Transverse colon (tissue), 4 donors: ENCODE measurements at regions not wholly inside any gene's neighbourhood (a gene's known extent, or its start where the extent isn't known, plus 50 kb on each side); places are given as distances from the start of the nearest gene placed in this dataset.

Experiments
- DNase-seq: peaks from one replicate; pipeline ENCODE4 v3.0.0-alpha.2; 2019
- H3K27ac ChIP-seq, 4 donors: fragments of 200-600 bp; sonication (generic); 2 replicates each; pipeline ENCODE4 v1.5.1; 2016 to 2018; ENCODE audit warnings: inconsistent platforms in 4 of 4
- H3K27me3 ChIP-seq: fragments of 200-600 bp; sonication (generic); 2 replicates; pipeline ENCODE4 v1.5.1; 2017; ENCODE audit warnings: inconsistent platforms
- H3K36me3 ChIP-seq, 4 donors: fragments of 200-600 bp; sonication (generic); 2 replicates each; pipeline ENCODE4 v1.5.1; 2017 to 2019; ENCODE audit warnings: inconsistent platforms in 4 of 4
- H3K4me1 ChIP-seq, 4 donors: fragments of 200-600 bp; sonication (generic); 2 replicates each; pipeline ENCODE4 v1.5.1; 2017 to 2020; ENCODE audit warnings: inconsistent platforms in 4 of 4
- H3K4me3 ChIP-seq, 4 donors: fragments of 200-600 bp; sonication (generic); 1 replicate in 1 of 4; 2 replicates in 3 of 4; pipeline versions ENCODE4 v1.5.1 to v1.6.1; 2017 to 2019; ENCODE audit warnings: inconsistent platforms in 4 of 4
- H3K9me3 ChIP-seq, 2 donors: fragments of 200-600 bp; sonication (generic); 2 replicates each; pipeline ENCODE4 v1.5.1; 2017 to 2019; ENCODE audit warnings: inconsistent platforms in 2 of 2
- EP300 ChIP-seq: sonication (generic); formaldehyde crosslinking; IDR thresholded peaks from one replicate; pipeline ENCODE4 v1.6.1; 2017; ENCODE audit warnings: antibody characterized with exemption, low read depth
- POLR2A ChIP-seq: fragments of 450-650 bp; IDR thresholded peaks from one replicate; pipeline ENCODE4 v1.6.1; 2016; ENCODE audit warnings: antibody characterized with exemption, mild to moderate bottlenecking, moderate library complexity
- POLR2AphosphoS5 ChIP-seq, 3 donors: sonication (generic); formaldehyde crosslinking; IDR thresholded peaks; one replicate each; pipeline ENCODE4 v1.6.1; 2016; ENCODE audit warnings: antibody characterized with exemption in 3 of 3
- WGBS, 2 donors: methylation state at CpG; one replicate each; pipeline ENCODE4 v1.1.5; 2018; ENCODE audit warnings: low coverage in 1 of 2; 5-methylcytosine and 5-hydroxymethylcytosine counted together
- in situ Hi-C, 4 donors: fragments of 200-750 bp; cut with MboI; loops; one replicate each; pipeline versions ENCODE4 v1.15.0 to v1.15.1; 2017; ENCODE audit warnings: low sequenced_read_pairs in 3 of 4, low pct_ligation_motif_present in 1 of 4, low pct_unique_long_range_greater_than_20kb in 1 of 4
- intact Hi-C: fragments of 100-400 bp; cut with DNase I; formaldehyde crosslinking; loops from one replicate; pipeline ENCODE4 v1.15.1; 2023; ENCODE audit warnings: low total_unique reads
- TF ChIP-seq, protein P1 (sequence below), 5 experiments: fragments of 200-600 bp in 3 of 5; fragments of 450-650 bp in 2 of 5; sonication (generic) in 3 of 5; IDR thresholded peaks; 1 replicate in 2 of 5; 2 replicates in 3 of 5; pipeline ENCODE4 v1.5.1; 2016 to 2017; ENCODE audit warnings: antibody characterized with exemption in 5 of 5, inconsistent platforms in 3 of 5, mild to moderate bottlenecking in 2 of 5, moderate library complexity in 1 of 5

DNA sequence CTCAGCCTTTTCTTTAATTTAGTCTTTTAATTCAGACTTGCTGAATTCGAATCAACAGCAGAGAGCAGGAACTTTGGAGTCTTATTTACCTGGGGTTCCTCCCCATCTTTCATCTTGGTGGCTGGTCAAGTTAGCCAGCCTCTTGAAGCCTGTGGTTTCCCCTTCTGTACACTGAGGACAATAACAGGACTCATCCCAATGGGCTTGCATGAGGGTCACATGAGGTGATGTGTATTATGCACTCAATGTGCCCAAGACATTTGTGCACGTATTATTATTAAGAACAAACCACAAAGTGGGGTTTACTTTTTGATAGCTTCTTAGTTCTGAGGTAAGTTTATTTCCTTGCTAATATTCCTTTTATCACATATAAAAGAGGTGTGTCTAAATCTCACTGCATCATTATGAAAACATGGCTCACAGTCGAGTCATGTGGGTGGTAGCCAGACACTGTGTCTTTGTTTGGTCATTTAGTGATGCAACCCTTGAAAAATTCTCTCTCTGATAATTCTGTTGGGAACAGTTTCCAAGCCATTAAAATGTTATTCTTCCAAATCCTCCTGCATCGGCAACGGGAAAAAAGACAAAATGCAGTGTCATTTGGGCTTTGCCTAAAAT lies 86.5 kb upstream of the GRB10 start:
- intact Hi-C loops (no loop called here), in situ Hi-C loops (no loop called here)

DNA sequence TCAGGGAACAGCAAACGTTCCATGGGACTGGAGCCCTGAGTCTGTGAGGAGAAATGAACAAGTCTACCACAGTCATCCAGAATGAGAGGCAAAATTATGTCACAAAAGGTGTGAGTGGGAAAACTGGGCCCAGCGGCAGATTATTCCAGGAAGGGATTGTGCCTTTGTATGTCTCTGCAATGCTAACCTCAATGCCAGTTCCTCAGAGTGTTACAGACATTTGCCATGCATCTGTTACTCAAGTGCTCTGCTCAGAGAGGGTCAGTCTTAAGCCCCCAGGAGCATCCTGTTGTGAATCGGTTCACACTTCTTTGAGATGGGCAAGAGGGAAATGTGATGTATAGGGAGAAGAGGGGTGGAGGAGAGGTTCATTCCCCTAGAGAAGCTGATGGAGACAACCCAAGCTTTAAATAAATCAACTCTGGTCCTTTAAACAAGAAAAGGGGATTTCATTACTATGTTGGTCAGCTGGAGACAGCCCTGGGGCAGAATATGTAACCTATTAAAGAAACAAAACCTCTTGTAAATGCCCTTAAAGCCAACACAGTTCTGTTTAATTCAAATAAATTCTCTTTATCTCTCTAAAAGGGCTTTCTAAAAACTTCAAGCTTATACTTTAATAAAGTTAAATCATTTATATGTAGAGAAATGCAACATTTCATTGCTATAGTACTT lies 85.9 kb upstream of the GRB10 start:
- 61 to 78% methylated on average over 2 to 3 of the region's 3 CpGs for WGBS, 2 donors
- no peaks in the 10 kb centered on the region for H3K27me3 ChIP-seq
- H3K36me3 ChIP-seq = no peaks in the 10 kb centered on the region
- H3K4me3 ChIP-seq = no peak overlapping the region
- no peak overlapping the region for H3K27ac ChIP-seq
- no peak for DNase-seq
- in situ Hi-C loops (no loop called here), intact Hi-C loops (no loop called here)
- TF ChIP-seq POLR2A (no peak), EP300 (no peak), POLR2AphosphoS5 (IDR thresholded peaks at IDR 0.05) (no peak)
- TF ChIP-seq, protein P1, sequence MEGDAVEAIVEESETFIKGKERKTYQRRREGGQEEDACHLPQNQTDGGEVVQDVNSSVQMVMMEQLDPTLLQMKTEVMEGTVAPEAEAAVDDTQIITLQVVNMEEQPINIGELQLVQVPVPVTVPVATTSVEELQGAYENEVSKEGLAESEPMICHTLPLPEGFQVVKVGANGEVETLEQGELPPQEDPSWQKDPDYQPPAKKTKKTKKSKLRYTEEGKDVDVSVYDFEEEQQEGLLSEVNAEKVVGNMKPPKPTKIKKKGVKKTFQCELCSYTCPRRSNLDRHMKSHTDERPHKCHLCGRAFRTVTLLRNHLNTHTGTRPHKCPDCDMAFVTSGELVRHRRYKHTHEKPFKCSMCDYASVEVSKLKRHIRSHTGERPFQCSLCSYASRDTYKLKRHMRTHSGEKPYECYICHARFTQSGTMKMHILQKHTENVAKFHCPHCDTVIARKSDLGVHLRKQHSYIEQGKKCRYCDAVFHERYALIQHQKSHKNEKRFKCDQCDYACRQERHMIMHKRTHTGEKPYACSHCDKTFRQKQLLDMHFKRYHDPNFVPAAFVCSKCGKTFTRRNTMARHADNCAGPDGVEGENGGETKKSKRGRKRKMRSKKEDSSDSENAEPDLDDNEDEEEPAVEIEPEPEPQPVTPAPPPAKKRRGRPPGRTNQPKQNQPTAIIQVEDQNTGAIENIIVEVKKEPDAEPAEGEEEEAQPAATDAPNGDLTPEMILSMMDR (IDR thresholded peaks at IDR 0.05) = no peak
- no peaks in the 10 kb centered on the region for H3K9me3 ChIP-seq
- H3K4me1 ChIP-seq = no peaks in the 10 kb centered on the region

More for the DNA sequence above, 86.5 kb upstream of the GRB10 start:
- TF ChIP-seq EP300 (no peak), POLR2A (no peak), POLR2AphosphoS5 (IDR thresholded peaks at IDR 0.05) (no peak)
- TF ChIP-seq, protein P1 (IDR thresholded peaks at IDR 0.05) = no peak
- H3K4me3 ChIP-seq = no peak overlapping the region
- no peaks in the 10 kb centered on the region for H3K36me3 ChIP-seq
- no peak overlapping the region for H3K27ac ChIP-seq
- no peaks in the 10 kb centered on the region for H3K4me1 ChIP-seq
- no peaks in the 10 kb centered on the region for H3K27me3 ChIP-seq
- H3K9me3 ChIP-seq = no peaks in the 10 kb centered on the region
- DNase-seq = no peak
- 55 to 70% methylated on average over 2 to 5 of the region's 5 CpGs for WGBS, 2 donors

DNA sequence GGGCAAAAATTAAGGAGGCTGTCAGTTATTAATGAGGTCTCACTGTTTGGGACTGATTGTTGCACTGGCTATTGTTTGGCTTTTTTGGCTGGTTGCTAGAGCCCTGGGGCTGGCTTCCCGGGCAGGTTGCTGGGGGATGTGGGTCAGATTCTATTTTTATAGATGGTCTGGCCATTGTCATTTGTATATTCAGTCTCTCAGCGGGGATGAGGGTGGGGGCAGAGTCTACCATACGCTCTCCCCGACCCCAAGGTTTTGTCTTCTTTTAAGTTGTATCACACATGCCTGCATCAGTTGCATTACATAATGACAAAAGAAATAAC lies 84.3 kb upstream of the GRB10 start:
- TF ChIP-seq POLR2AphosphoS5 (IDR thresholded peaks at IDR 0.05) (no peak), EP300 (no peak), POLR2A (no peak)
- TF ChIP-seq, protein P1 (IDR thresholded peaks at IDR 0.05) = no peak
- Histone ChIP-seq H3K27me3 (no peaks in the 10 kb centered on the region), H3K36me3 (no peaks in the 10 kb centered on the region), H3K27ac (no peak overlapping the region), H3K4me3 (no peak overlapping the region), H3K9me3 (no peaks in the 10 kb centered on the region), H3K4me1 (no peaks in the 10 kb centered on the region)
- in situ Hi-C loops (no loop called here), intact Hi-C loops (no loop called here)
- no peak for DNase-seq
- WGBS, 2 donors = 65 to 74% methylated on average over 3 to 4 of the region's 4 CpGs

DNA sequence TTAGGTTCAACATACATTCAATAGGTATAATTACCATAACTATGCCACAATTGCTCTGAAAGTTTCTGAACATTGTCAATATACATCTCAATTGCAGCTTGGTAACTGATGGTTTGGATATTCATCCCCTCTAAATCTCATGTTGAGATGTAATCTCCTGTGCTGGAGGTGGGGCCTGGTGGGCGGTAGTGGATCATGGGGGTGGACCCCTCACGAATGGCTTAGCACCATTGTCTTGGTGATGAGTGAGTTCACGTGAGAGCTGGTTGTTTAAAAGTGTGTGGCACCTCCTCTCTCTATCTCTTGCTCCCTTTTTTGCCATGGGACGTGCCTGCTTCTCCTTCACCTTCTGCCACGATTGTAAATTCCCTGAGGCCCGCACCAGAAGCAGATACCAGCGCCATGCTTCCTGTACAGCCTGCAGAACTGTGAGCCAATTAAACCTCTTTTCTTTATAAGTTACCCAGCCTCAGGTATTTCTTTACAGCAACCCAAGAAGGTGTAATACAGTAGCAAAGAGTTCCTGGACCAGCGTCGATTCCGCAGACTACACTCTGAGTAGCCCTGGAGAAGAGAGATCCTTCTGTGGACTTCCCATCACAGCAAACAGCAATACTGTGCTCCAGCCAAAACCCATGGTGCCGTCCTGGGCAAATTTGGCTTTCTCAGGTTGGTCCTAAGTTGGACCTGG lies 83.8 kb upstream of the GRB10 start:
- H3K9me3 ChIP-seq = no peaks in the 10 kb centered on the region
- no peaks in the 10 kb centered on the region for H3K27me3 ChIP-seq
- no peak for TF ChIP-seq POLR2AphosphoS5 (IDR thresholded peaks at IDR 0.05)
- no peak for TF ChIP-seq EP300
- no peak for TF ChIP-seq POLR2A
- TF ChIP-seq, protein P1 (IDR thresholded peaks at IDR 0.05) = no peak
- whole genome bisulfite sequencing, 2 donors = 85 to 86% methylated on average over 10 to 11 of the region's 11 CpGs
- DNase-seq = no peak
- no peaks in the 10 kb centered on the region for H3K4me1 ChIP-seq
- intact Hi-C loops (no loop called here), in situ Hi-C loops (no loop called here)
- H3K4me3 ChIP-seq = no peak overlapping the region
- no peaks in the 10 kb centered on the region for H3K36me3 ChIP-seq
- no peak overlapping the region for H3K27ac ChIP-seq
